K562 (cell line): ENCODE measurements at regions not wholly inside any gene's neighbourhood (a gene's known extent, or its start where the extent isn't known, plus 50 kb on each side); places are given as distances from the start of the nearest gene placed in this dataset.

Experiments used
- ARID3B ChIP-seq: fragments of 250-450 bp; sonication (Bioruptor Pico); IDR thresholded peaks from 2 replicates; pipeline ENCODE4 v1.4.0; 2020; ENCODE audit warnings: borderline replicate concordance
- BDP1 ChIP-seq: IDR thresholded peaks from 3 replicates; pipeline ENCODE4 v1.6.1; 2011; ENCODE audit not compliant: insufficient read length, insufficient read depth
- CC2D1A ChIP-seq: fragments of 450-650 bp; IDR thresholded peaks from 2 replicates; pipeline ENCODE4 v1.6.1; 2017; ENCODE audit warnings: mild to moderate bottlenecking
- DIDO1 ChIP-seq: fragments of 450-650 bp; IDR thresholded peaks from 2 replicates; pipeline ENCODE4 v1.6.1; 2016; ENCODE audit warnings: low read depth, missing biosample characterization, missing genetic modification characterization
- E2F6 ChIP-seq, 2 experiments: IDR thresholded peaks; 2 replicates each; pipeline ENCODE4 v1.6.1; 2011; ENCODE audit warnings: borderline replicate concordance in 1 of 2, control low read depth in 1 of 2, low read depth in 1 of 2, low read length in 1 of 2, mild to moderate bottlenecking in 1 of 2, mixed read lengths in 1 of 2, moderate library complexity in 1 of 2; ENCODE audit not compliant: insufficient read depth in 1 of 2, insufficient read length in 1 of 2, poor library complexity in 1 of 2, severe bottlenecking in 1 of 2; ENCODE audit errors: extremely low read depth in 1 of 2
- ESRRA ChIP-seq: fragments of 450-650 bp; IDR thresholded peaks from 2 replicates; pipeline ENCODE4 v1.6.1; 2014; ENCODE audit warnings: low read depth, mild to moderate bottlenecking, moderate library complexity, borderline replicate concordance
- FOXA3 ChIP-seq, 2 experiments: fragments of 450-650 bp in 1 of 2; sonication (generic) in 1 of 2; formaldehyde crosslinking; IDR thresholded peaks in 1 of 2; conservative IDR thresholded peaks in 1 of 2; 2 replicates each; pipeline versions ENCODE4 v1.4.0 to v1.8.0; 2020 to 2022; ENCODE audit warnings: mild to moderate bottlenecking in 2 of 2, missing genetic modification reagents in 1 of 2
- HIVEP1 ChIP-seq: fragments of 250-450 bp; sonication (Bioruptor Pico); IDR thresholded peaks from 2 replicates; pipeline ENCODE4 v1.4.0; 2020; ENCODE audit warnings: mild to moderate bottlenecking
- IRF9 ChIP-seq: fragments of 450-650 bp; IDR thresholded peaks from 2 replicates; pipeline ENCODE4 v1.6.1; 2016; ENCODE audit warnings: missing biosample characterization, missing genetic modification characterization
- LCOR ChIP-seq: sonication (generic); formaldehyde crosslinking; IDR thresholded peaks from 2 replicates; pipeline ENCODE4 v1.8.0; 2022; ENCODE audit warnings: mild to moderate bottlenecking, missing genetic modification reagents
- NFE2 ChIP-seq: IDR thresholded peaks from 2 replicates; pipeline ENCODE4 v1.6.1; 2014; ENCODE audit warnings: antibody characterized with exemption, low read depth
- NR3C1 ChIP-seq: sonication (generic); formaldehyde crosslinking; IDR thresholded peaks from 2 replicates; pipeline ENCODE4 v1.8.1; 2022; ENCODE audit warnings: missing genetic modification reagents
- PTTG1 ChIP-seq: fragments of 450-650 bp; IDR thresholded peaks from 2 replicates; pipeline ENCODE4 v1.6.1; 2016; ENCODE audit warnings: low read depth, mild to moderate bottlenecking, missing genetic modification characterization, missing compliant biosample characterization
- RAD51 ChIP-seq: fragments of 450-650 bp; IDR thresholded peaks from 2 replicates; pipeline ENCODE4 v1.7.1; 2016; ENCODE audit warnings: low read depth, mild to moderate bottlenecking, borderline replicate concordance
- SLC30A9 ChIP-seq: fragments of 250-450 bp; sonication (Bioruptor Pico); IDR thresholded peaks from 2 replicates; pipeline ENCODE4 v1.8.0; 2022; ENCODE audit warnings: mild to moderate bottlenecking, moderate library complexity
- TCF15 ChIP-seq: fragments of 250-450 bp; sonication (Bioruptor Pico); IDR thresholded peaks from 2 replicates; pipeline ENCODE4 v1.8.0; 2022; ENCODE audit warnings: moderate library complexity, mild to moderate bottlenecking, inconsistent platforms
- UBTF ChIP-seq, 2 experiments: IDR thresholded peaks; 2 replicates each; pipeline ENCODE4 v1.6.1; 2012; ENCODE audit warnings: improper control_type of control experiment in 2 of 2, low read depth in 2 of 2, low read length in 2 of 2, borderline replicate concordance in 1 of 2
- ZKSCAN1 ChIP-seq: fragments of 150-350 bp; IDR thresholded peaks from 2 replicates; pipeline ENCODE4 v1.6.1; 2016; ENCODE audit warnings: low read depth, low read length
- ZMIZ1 ChIP-seq, 2 experiments: fragments of 150-350 bp in 1 of 2; IDR thresholded peaks; 2 replicates each; pipeline ENCODE4 v1.6.1; 2012 to 2016; ENCODE audit warnings: low read depth in 2 of 2, low read length in 2 of 2, mild to moderate bottlenecking in 1 of 2, moderate library complexity in 1 of 2

- TF ChIP-seq ZMIZ1 (IDR thresholded peaks at IDR 0.05; ENCODE audit: low read depth in 2 of 2, low read length in 2 of 2) (no peak), RAD51 (no peak), SLC30A9 (CRISPR knock-in tag) (no peak), CC2D1A (peak; percentile 54), TCF15 (CRISPR knock-in tag) (no peak), ESRRA (peak; percentile 37; the same call in 1 of the 2 replicates), IRF9 (tag) (no peak), NR3C1 (CRISPR knock-in tag) (no peak), DIDO1 (tag) (no peak), ARID3B (CRISPR knock-in tag) (no peak), FOXA3 (CRISPR knock-in tag; conservative IDR thresholded peaks at IDR 0.05 in 1 of 2, IDR thresholded peaks at IDR 0.05 in 1 of 2) (no peak), ZKSCAN1 (no peak), NFE2 (no peak), UBTF (IDR thresholded peaks at IDR 0.05; ENCODE audit: borderline replicate concordance in 1 of 2, low read depth in 2 of 2, low read length in 2 of 2) (no peak), LCOR (CRISPR knock-in tag) (no peak), HIVEP1 (CRISPR knock-in tag) (no peak), E2F6 (IDR thresholded peaks at IDR 0.05; ENCODE audit: borderline replicate concordance in 1 of 2, extremely low read depth in 1 of 2, insufficient read depth in 1 of 2, insufficient read length in 1 of 2, low read depth in 1 of 2, low read length in 1 of 2, poor library complexity in 1 of 2, severe bottlenecking in 1 of 2) (no peak), BDP1 (no peak), PTTG1 (tag) (no peak)
Observed at GRCh38 chr4:10203851-10204250, 87.3 kb upstream of the WDR1 start (continued).
